Esophagus squamous epithelium (tissue), 4 donors: ENCODE measurements at regions not wholly inside any gene's neighbourhood (a gene's known extent, or its start where the extent isn't known, plus 50 kb on each side); places are given as distances from the start of the nearest gene placed in this dataset.

Source experiments
- CTCF ChIP-seq, 6 experiments: fragments of 450-650 bp in 4 of 6; fragments of 200-600 bp in 2 of 6; sonication (generic) in 2 of 6; IDR thresholded peaks; one replicate each; pipeline ENCODE4 v1.5.1; 2016 to 2019; ENCODE audit warnings: antibody characterized with exemption in 6 of 6, mild to moderate bottlenecking in 4 of 6, moderate library complexity in 4 of 6
- POLR2A ChIP-seq, 4 donors: fragments of 450-650 bp; IDR thresholded peaks; one replicate each; pipeline ENCODE4 v1.6.1; 2017; ENCODE audit warnings: antibody characterized with exemption in 4 of 4, mild to moderate bottlenecking in 4 of 4, moderate library complexity in 3 of 4

DNA sequence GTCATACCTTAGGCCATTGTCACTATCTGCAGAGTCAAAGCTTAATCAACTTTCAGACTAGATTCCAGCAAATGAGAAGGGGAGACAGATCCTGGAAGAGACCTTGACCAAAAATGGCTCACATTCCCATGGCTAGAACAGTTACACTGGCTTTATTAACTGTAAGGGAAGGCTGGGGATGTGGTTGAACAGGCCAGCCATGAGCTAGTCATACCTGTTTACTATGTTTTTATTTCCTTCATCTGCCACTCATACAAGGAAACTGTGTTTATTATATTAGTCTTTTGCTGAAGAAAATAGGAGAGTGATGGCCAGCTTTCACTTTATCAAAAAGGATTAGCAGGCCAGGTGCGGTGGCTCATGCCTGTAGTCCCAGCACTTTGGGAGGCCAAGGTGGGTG, 319.7 kb downstream of the RAPGEF2 start:
- no peak for TF ChIP-seq CTCF (IDR thresholded peaks at IDR 0.05)
- no peak for TF ChIP-seq POLR2A (IDR thresholded peaks at IDR 0.05)
